Fibroblast of lung (primary cell): ENCODE measurements at regions not wholly inside any gene's neighbourhood (a gene's known extent, or its start where the extent isn't known, plus 50 kb on each side); places are given as distances from the start of the nearest gene placed in this dataset.

Source experiments
- CTCF ChIP-seq, 2 donors: IDR thresholded peaks in 1 of 2; conservative IDR thresholded peaks in 1 of 2; 1 replicate in 1 of 2; 2 replicates in 1 of 2; pipeline ENCODE4 v1.5.1; 2011 to 2012; ENCODE audit warnings: low read length in 2 of 2, control low read depth in 1 of 2, inconsistent platforms in 1 of 2, low read depth in 1 of 2, mild to moderate bottlenecking in 1 of 2
- EZH2 ChIP-seq: IDR thresholded peaks from 2 replicates; pipeline ENCODE4 v1.5.1; 2012; ENCODE audit warnings: low read length, control low read depth, mild to moderate bottlenecking; ENCODE audit errors: missing control alignments

GRCh38 chr22:27400811-27401210 is 400.7 kb downstream of the MN1 start:
- TF ChIP-seq CTCF (conservative IDR thresholded peaks at IDR 0.05 in 1 of 2, IDR thresholded peaks at IDR 0.05 in 1 of 2; ENCODE audit: low read depth in 1 of 2, low read length in 2 of 2) = no peak
- no peak for TF ChIP-seq EZH2
